D721Med (cell line): ENCODE measurements at regions not wholly inside any gene's neighbourhood (a gene's known extent, or its start where the extent isn't known, plus 50 kb on each side); places are given as distances from the start of the nearest gene placed in this dataset.
"Not testable (repeated sequence)": the region's sequence is repeated elsewhere in the genome, so short reads cannot be mapped to it uniquely, and the experiment has no call there.

ENCODE experiments used
- DNase-seq: peaks from one replicate; pipeline ENCODE4 v3.0.0; 2011; ENCODE audit warnings: low spot score; ENCODE audit not compliant: insufficient read length
- FAIRE-seq: peaks from 2 replicates; lab custom pipeline; 2011; peaks lifted over from hg19 to GRCh38; lab: Jason Lieb, UNC
- CTCF ChIP-seq: IDR thresholded peaks from 2 replicates; pipeline ENCODE4 v1.5.1; 2012; ENCODE audit warnings: mild to moderate bottlenecking, control low read depth; ENCODE audit not compliant: insufficient read depth; ENCODE audit errors: missing control alignments

GRCh38 chr11:13152736-13153541, 124.7 kb upstream of the BMAL1 start:
- peak; percentile 56 for TF ChIP-seq CTCF
- no peak for FAIRE-seq
- no peak for DNase-seq

DNA sequence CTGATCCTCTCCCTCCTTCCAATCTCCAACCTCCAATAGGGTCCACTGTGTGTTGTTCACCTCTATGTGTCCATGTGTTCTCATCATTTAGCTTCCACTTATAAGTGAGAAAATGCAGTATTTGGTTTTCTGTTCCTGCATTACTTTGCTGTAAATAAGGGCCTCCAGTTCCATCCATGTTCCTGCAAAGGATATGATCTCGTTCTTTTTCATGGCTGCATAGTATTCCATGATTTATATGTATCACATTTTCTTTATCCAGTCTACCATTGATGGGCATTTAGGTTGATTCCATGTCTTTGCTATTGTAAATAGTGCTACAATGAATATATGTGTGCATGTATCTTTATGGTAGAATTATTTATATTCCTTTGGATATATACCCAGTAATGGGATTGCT, 123.2 kb upstream of the BMAL1 start:
- not testable (repeated sequence) for FAIRE-seq

GRCh38 chr11:13160346-13160745, 117.2 kb upstream of the BMAL1 start:
- FAIRE-seq: no peak
- no peak for TF ChIP-seq CTCF
- no peak for DNase-seq

More for the DNA sequence above, 123.2 kb upstream of the BMAL1 start:
- DNase-seq: not testable (repeated sequence)

- no peak for FAIRE-seq
- TF ChIP-seq CTCF: no peak
- DNase-seq: no peak
Observed at GRCh38 chr11:13160806-13161205, 116.8 kb upstream of the BMAL1 start.

DNA sequence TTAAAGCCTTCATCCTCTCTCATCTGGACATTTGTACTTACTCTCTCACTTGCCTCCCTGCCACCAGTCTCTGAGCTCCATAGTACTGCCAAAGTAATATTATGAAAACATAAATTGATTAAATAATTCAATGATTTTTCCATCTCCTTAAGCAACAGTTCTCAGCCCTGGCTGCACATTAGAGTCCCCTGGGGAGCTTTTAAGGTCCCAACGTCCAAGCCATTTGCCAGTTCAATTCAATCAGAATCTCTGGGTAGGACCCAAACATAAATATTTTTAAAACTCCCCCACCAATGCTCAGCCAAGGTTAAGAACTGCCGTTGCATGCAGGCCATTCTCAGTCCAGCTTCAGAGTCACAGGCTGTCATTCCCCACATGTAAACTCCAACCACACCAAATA, 114.4 kb upstream of the BMAL1 start:
- no peak for DNase-seq
- FAIRE-seq: no peak
- no peak for TF ChIP-seq CTCF

DNA sequence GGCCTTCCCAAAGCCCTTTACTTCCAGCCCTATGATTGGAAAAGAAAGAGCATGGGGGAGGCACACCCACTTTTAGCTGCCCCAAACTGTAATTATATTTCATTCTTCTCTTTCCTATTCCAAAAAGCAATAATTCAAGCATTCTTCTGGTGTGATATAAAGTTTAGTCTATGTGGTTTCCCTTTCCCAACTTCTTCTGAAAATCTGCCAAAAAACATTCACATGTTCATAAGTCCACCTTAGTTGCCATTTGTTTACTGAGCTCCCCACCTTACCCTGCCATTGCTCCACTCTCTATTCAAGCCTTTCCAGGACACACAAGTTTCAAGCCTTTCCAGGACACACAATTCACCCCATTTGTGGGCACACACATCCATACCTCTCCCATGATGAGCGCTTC, 111.6 kb upstream of the BMAL1 start:
- no peak for DNase-seq
- no peak for TF ChIP-seq CTCF
- no peak for FAIRE-seq

- TF ChIP-seq CTCF: no peak
- no peak for FAIRE-seq
- DNase-seq: no peak
Observed at GRCh38 chr11:13168271-13168670, 109.3 kb upstream of the BMAL1 start.
